NCI-H526 (cell line): ENCODE measurements at regions not wholly inside any gene's neighbourhood (a gene's known extent, or its start where the extent isn't known, plus 50 kb on each side); places are given as distances from the start of the nearest gene placed in this dataset.
A peak's percentile ranks its signal among the peaks of the same experiment; 100 is the strongest.
"Not testable (repeated sequence)": the region's sequence is repeated elsewhere in the genome, so short reads cannot be mapped to it uniquely, and the experiment has no call there.

ENCODE experiments used
- DNase-seq, 2 experiments: peaks; one replicate each; lab custom pipeline; 2025; lab: John Stamatoyannopoulos, UW

DNA sequence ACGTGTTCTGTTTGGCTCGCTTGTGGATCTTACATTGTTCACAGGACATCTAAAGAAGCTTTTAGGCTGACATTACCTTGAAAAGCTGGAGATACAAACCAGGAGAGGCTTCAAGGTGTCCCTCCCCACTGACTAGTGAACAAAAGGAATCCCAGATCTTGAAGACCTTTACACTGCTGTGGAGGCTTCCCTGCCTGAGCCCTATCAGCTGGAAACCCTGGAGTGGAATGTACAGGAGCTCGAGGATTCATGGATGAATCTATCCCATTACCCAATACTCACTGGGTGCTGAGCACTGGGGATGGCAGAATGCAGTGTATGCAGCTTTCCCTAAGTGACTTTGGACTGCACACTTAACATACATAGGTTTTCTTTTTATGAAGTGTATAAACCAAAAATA lies 82.3 kb upstream of the MFGE8 start:
- no peak for DNase-seq

DNA sequence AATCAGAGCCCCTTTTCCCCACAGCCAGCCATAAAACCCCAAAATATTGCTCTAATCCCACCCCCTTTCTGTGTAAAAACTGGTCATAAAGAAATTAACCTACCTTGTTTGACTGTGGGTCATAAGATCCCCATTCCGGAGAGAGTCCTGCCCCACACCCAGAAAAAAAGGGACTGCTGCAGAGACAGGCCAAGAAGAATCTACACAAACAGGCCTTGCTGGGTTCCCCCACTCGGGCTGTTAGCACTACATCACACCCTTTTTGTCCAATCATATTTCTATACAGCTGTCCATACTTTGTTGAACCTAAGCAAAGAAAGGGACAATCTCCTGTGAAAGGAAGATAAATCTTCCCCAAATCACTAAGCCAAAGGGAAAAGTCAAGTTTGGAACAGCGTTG lies 84.4 kb upstream of the MFGE8 start:
- no peak for DNase-seq

DNA sequence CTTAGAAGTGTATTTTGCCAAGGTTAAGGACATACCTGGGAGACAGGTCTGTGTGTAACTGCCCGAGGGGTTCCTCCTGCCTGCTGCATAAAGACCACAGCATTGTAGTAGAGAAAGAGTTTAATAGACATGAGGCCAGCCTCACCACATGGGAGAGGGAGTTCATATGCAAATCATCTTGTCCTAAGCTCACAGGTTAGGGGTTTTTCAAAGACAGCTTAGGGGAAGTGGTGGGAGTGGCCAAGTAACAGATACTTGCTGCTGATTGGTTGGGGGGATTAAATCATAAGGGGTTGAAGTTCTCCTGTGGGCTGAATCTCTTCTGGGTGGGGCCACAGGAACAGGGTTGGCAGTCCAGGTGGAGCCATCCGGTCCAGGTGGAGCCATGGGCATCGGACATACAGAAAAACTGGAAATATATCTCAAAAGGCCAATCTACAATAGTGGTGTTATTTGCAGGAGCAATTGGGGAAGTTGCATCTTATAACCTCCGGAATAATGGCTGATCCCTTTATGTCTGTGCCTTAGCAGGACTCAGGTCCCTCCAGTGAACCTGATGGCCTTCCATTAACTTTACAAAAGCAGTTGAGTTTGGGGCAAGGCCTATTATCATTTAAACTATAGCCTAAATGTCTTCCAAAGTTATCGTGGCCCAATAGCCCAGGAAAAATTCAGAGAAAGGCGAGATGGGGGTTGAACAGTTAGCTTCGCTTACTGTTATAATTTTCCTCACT lies 86.0 kb upstream of the MFGE8 start:
- DNase-seq: peak in 1 of 2 experiments; percentile 2

- not testable (repeated sequence) for DNase-seq
Measured at GRCh38 chr15:89001708-89002275, 86.5 kb upstream of the ABHD2 start.

- no peak for DNase-seq
Measured at GRCh38 chr15:89002281-89002761, 85.9 kb upstream of the ABHD2 start.

- no peak for DNase-seq
Measured at GRCh38 chr15:89002830-89003229, 85.4 kb upstream of the ABHD2 start.

DNA sequence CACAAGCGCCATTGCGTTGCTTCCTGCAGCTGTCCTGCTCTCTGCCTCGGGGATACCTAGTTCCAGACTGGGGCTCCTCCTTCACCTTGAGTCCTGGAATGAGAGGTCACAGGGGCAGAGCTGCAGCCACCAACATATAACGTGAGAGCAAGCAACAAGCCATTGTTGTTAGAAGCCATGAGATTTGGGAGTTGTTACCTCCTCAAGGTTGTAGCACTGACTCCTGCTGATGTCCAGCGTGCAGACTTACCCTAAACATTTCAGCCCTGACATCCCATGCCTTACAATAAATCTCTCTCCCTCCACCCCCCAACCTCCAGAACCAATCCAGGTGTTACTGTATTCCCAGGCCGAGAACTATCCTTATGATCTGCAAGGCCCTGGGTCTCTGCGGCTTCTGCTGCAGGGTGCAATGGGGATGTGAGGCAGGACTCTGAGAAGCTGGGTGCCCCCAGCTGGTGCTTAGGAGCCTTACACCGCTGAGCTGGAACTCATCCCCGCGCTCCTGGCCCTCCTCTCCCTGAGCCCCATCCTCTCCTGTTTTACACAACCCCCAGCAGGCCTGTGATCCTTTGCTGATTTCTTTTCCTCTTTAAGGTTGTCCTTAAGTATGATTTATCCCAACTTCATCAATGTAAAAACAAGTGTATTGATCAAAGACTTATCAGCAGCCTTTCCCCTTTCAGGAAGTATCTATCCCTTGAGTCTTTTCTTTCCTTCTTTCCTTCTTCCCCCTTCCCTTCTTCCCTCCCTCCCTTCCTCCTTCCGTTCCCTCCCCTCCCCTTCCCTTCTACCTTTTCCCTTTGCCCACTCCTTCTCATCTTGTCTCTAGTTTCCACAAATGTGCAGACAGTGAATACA lies 84.2 kb upstream of the ABHD2 start:
- peak; percentile 43 to 76 for DNase-seq

DNA sequence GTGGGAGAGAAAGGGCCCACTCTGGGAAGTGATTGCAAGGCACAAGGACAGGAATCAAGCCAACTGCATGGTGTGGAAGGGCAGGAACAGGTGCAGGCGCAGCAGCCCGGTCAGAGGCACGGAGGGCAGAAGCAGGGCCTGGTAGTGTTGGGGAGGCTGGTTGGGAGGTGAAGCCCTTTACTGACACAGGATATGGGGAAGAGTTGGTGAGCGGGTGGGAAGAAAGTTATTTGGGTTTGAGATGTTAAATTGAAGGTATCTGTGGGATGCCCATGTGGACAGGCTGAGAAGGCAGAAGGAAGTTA lies 83.6 kb upstream of the ABHD2 start:
- DNase-seq: no peak

DNA sequence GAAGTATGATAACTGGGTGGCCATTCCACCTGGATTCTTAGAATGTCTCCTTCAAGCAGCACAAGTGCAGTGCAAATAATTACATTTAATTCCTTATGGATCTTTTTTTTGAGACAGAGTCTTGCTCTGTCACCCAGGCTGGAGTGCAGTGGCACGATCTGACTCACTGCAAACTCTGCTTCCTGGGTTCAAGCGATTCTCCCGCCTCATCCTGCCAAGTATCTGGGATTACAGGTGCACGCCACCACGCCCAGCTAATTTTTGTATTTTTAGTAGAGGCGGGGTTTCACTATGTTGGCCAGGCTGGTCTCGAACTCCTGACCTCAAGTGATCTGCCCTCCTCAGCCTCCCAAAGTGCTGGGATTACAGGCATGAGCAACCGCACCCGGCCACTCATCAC lies 80.7 kb upstream of the ABHD2 start:
- DNase-seq: not testable (repeated sequence)

DNA sequence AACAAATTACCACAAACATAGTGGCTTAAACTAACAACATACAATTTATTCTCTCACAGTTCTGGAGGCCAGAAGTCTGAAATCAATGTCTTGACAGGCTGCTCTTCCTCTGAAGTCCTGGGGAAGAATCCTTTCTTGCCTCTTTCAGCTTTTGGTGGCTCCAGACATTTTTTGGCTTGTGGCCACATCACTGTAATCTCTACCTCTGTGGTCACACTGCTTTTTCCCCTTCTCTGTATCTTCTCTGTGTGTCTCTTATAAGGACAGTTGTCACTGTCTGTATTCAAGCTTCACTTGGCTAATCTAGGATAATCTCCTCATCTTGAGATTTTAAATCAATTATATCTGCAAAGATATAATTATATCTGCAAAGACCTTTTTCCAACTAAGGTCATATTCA lies 80.3 kb upstream of the ABHD2 start:
- no peak for DNase-seq

DNA sequence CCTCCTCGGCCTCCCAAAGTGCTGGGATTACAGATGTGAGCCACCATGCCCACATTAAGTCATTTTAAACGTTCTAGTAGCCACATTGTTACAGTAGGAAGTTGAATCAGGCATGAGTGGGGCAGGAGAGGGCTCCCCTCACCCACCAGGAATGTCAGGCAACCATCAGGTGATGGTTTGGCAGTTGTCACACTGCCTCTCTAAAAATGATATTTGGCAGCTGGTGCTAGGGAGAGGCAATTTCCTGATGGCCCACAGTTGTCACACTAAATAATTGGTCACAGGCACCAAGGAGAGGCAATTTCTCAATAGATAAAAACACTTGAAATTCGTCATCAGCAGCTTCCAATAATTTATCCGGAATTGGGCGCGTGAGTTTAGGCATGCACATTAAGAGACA lies 79.2 kb upstream of the ABHD2 start:
- DNase-seq: no peak

DNA sequence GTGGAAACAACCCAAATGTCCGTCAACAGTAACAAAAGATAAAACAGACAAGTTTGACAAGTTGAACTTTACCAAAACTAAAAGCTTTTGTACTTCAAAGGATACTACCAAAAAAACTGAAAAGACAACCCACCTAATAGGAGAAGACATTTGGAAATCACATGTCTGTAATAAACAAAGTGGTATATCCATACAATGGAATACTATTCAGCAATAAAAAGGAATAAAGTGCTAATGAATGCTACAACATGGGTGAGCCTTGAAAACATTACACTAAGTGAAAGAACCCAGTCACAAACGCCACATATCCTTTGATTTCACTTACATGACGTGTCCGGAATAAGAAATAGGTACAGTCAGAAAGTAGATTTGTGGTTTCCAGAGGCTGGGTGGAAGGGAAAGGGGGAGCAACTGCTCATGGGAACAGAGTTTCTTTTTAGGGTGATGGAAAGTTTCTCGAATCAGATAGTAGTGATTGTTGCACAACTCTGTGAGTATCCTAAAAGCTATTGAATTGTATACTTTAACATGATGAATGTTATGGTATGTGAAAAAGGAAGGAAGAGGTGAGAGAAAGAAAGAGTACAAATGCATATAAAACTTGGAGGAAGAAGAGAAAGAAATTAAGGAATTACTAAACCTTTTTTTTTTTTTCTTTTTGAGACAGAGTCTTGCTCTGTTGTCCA lies 72.7 kb upstream of the ABHD2 start:
- no peak for DNase-seq

GRCh38 chr15:89016549-89017041 lies 71.7 kb upstream of the ABHD2 start:
- no peak for DNase-seq

- peak; percentile 79 to 91 for DNase-seq
Measured at GRCh38 chr15:89017370-89018066, 70.7 kb upstream of the ABHD2 start.

GRCh38 chr15:89018207-89018606 lies 70.0 kb upstream of the ABHD2 start:
- no peak for DNase-seq

- DNase-seq: peak in 1 of 2 experiments; percentile 39
Measured at GRCh38 chr15:89019436-89019835, 68.8 kb upstream of the ABHD2 start.

- no peak for DNase-seq
Measured at GRCh38 chr15:89021224-89021623, 67.0 kb upstream of the ABHD2 start.

DNA sequence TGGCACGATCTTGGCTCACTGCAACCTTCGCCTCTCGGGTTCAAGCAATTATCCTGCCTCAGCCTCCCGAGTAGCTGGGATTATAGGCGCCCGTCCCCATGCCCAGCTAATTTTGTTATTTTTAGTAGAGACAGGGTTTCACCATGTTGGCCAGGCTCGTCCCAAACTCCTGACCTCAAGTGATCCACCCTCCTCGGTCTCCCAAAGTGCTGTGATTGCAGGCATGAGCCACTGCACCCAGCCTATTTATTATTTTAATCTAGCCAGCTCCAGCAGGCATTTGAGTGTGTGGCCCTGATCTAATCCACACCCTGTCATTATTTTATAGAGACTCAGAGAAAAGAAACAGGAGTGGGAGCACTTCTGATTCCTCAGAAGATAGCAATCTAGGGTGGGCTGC lies 66.4 kb upstream of the ABHD2 start:
- DNase-seq: not testable (repeated sequence)

DNA sequence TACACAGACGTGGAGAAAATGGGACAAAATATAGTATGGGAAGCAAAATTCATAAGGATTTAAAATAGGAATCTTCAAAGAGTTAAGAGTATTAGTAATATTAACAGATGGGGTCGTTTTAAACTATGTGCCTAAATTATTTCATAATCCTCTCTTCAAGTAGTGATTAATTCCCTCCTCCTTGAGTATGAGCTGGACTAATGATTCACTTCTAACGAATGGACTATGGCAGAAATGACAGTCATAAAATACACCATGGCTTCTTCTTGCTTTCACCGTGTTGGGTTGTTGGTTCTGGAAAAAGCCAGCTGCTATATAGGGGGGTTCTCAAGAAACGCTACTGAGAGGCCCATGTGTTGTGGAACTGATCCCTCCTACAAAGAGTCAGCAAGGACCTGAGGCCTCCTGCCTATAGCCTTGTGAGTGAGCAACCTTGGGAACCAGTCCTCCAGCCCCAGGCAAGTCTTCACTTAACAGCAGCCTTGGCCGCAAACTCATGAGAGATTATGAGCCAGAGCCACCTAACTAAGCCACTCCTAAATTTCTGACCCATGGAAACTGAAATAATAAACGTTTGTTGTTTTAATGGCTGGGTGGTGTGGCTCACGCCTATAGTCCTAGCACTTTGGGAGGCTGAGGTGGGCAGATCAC lies 64.8 kb upstream of the ABHD2 start:
- DNase-seq: no peak

- no peak for DNase-seq
Measured at GRCh38 chr15:89024418-89024817, 63.8 kb upstream of the ABHD2 start.

DNA sequence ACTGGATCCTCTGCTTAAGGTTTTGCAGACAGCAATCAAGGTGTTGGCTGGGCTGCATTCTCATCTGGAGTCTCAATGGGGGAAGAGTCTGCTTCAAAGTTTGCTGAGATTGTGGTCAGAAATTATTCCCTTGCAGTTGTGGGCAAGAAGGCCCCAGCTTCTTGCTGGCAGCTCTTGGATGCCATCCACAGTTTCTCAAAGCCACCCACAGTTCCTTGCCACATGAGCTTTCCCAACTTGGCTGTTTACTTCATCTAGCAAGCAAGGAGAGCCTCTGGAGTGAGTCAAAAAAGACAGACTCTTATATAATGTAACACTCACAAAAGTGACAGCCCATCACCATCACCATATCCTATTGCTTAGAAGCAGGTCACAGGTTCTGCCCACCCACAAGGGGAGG lies 62.1 kb upstream of the ABHD2 start:
- no peak for DNase-seq
